ENCODE measurements at regions not wholly inside any gene's neighbourhood (a gene's known extent, or its start where the extent isn't known, plus 50 kb on each side); places are given as distances from the start of the nearest gene placed in this dataset.

DNA sequence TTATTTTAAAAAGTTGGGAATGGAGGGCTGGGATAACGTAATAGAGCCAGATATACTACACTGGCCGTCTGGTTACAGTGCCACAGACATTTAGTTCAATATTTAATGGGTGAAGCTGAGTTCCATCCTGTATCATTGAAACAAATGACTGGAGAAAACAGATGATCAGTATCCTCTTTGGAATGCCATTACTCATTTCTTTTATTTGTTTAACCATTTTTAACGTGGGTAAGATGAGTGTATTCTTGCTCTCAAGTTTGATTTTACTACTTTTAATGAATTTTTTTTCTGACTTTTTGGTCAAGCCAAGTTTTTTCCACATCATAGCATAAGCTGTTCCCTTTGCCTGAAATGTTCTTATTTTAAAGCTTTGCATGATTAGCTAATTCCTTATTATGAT is 53.9 kb upstream of the GRM7 start:
- H3K36me3 ChIP-seq, result no peaks in the 10 kb centered on the region
- no peak for DNase-seq (ENCODE audit: low spot score)
- H3K9me3 ChIP-seq, result no peaks in the 10 kb centered on the region
- ATAC-seq (ENCODE audit: insufficient number of reproducible peaks, low FRiP score, low read depth), result no peak
- H3K4me3 ChIP-seq, result no peak overlapping the region
- no peaks in the 10 kb centered on the region for H3K4me1 ChIP-seq (ENCODE audit: control insufficient read depth in 1 of 2, low read depth in 2 of 2)
- TF ChIP-seq CTCF (IDR thresholded peaks at IDR 0.05), result no peak
- H3K27ac ChIP-seq, result no peak overlapping the region
- no peaks in the 10 kb centered on the region for H3K27me3 ChIP-seq (replicated peaks; ENCODE audit: insufficient read depth)

DNA sequence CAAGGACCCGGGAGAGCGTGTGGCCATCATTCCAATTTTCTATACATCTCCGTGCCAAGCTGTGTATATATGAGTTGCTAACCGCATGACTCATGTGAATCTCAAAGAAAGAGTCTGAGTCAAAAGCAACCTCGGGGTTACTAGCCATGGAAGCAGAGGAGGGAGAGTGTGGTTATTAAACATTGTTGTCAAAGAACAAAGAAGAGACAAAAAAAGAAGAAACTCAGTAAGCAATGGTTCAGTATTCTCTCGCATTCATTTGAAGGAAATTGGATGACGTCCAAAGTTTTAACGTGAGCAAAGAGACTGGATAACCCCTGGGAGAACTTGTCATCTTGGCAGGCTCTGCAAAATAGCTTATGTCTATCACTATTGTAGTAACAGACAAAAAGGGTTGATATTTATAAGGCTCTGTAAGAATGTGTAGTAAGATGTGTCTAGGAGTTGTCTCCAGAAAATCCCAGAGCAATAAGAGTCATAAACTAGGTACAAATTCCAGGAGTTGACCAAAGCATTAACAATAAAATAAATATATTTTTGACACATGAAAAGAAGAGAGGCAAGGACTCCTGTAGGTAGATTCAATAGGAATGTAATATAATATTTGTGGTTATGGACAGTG is 52.8 kb upstream of the GRM7 start:
- no peak overlapping the region for H3K4me3 ChIP-seq
- no peak for DNase-seq (ENCODE audit: low spot score)
- no peak overlapping the region for H3K27ac ChIP-seq
- no peaks in the 10 kb centered on the region for H3K9me3 ChIP-seq
- no peaks in the 10 kb centered on the region for H3K27me3 ChIP-seq (replicated peaks; ENCODE audit: insufficient read depth)
- ATAC-seq (ENCODE audit: insufficient number of reproducible peaks, low FRiP score, low read depth), result no peak
- TF ChIP-seq CTCF (IDR thresholded peaks at IDR 0.05), result no peak
- no peaks in the 10 kb centered on the region for H3K4me1 ChIP-seq (ENCODE audit: control insufficient read depth in 1 of 2, low read depth in 2 of 2)
- H3K36me3 ChIP-seq, result no peaks in the 10 kb centered on the region

GRCh38 chr3:6809349-6809748 is 51.6 kb upstream of the GRM7 start:
- ATAC-seq (ENCODE audit: insufficient number of reproducible peaks, low FRiP score, low read depth), result no peak
- Histone ChIP-seq H3K4me1 (ENCODE audit: control insufficient read depth in 1 of 2, low read depth in 2 of 2) (no peaks in the 10 kb centered on the region), H3K27me3 (replicated peaks; ENCODE audit: insufficient read depth) (no peaks in the 10 kb centered on the region), H3K9me3 (no peaks in the 10 kb centered on the region), H3K27ac (no peak overlapping the region), H3K4me3 (no peak overlapping the region), H3K36me3 (no peaks in the 10 kb centered on the region)
- no peak for TF ChIP-seq CTCF (IDR thresholded peaks at IDR 0.05)
- DNase-seq (ENCODE audit: low spot score), result no peak
